NCI-H146 treated with DMSO at 0.1 percent for 48 hours (cell line): ENCODE measurements at regions not wholly inside any gene's neighbourhood (a gene's known extent, or its start where the extent isn't known, plus 50 kb on each side); places are given as distances from the start of the nearest gene placed in this dataset.

Experiments
- DNase-seq: peaks from one replicate; lab custom pipeline; 2025; ENCODE audit not compliant: unreplicated experiment; lab: John Stamatoyannopoulos, UW

GRCh38 chr2:20559277-20559676 lies 91.6 kb downstream of the HS1BP3 start:
- DNase-seq = no peak

GRCh38 chr2:20560011-20560410 lies 90.9 kb downstream of the HS1BP3 start:
- DNase-seq = no peak

- no peak for DNase-seq
Measured at GRCh38 chr2:20560891-20561636, 89.8 kb downstream of the HS1BP3 start.

GRCh38 chr2:20561637-20562454 lies 89.1 kb downstream of the HS1BP3 start:
- DNase-seq = no peak

- no peak for DNase-seq
Measured at GRCh38 chr2:20562540-20563225, 88.2 kb downstream of the HS1BP3 start.

GRCh38 chr2:20563251-20563650 lies 87.6 kb downstream of the HS1BP3 start:
- no peak for DNase-seq

- no peak for DNase-seq
Measured at GRCh38 chr2:20563833-20564232, 87.1 kb downstream of the HS1BP3 start.

- no peak for DNase-seq
Measured at GRCh38 chr2:20565101-20565622, 85.7 kb downstream of the HS1BP3 start.

GRCh38 chr2:20565623-20566236 lies 85.2 kb downstream of the HS1BP3 start:
- no peak for DNase-seq

- no peak for DNase-seq
Measured at GRCh38 chr2:20566331-20566730, 84.6 kb downstream of the HS1BP3 start.

GRCh38 chr2:20567159-20567925 lies 83.6 kb downstream of the HS1BP3 start:
- no peak for DNase-seq
